Activated CD8-positive, alpha-beta T cell treated with anti-CD3 and anti-CD28 coated beads for 36 hours (primary cell): ENCODE measurements at regions not wholly inside any gene's neighbourhood (a gene's known extent, or its start where the extent isn't known, plus 50 kb on each side); places are given as distances from the start of the nearest gene placed in this dataset.

Source experiments
- ATAC-seq: fragments of 200-7000 bp; cut with Tn5 transposase; one replicate; pipeline ENCODE4 v1.10.0; 2021; ENCODE audit warnings: mild to moderate bottlenecking, moderate library complexity
- CTCF ChIA-PET: fragments of 350-600 bp; sonication (Branson Sonifier 250); formaldehyde crosslinking; loops from one replicate; lab custom pipeline; 2021; ENCODE audit warnings: antibody characterized with exemption; lab: Charles Lee
- POLR2A ChIA-PET: fragments of 350-600 bp; sonication (Branson Sonifier 250); formaldehyde crosslinking; loops from one replicate; lab custom pipeline; 2021; ENCODE audit warnings: antibody characterized with exemption; lab: Charles Lee
- DNase-seq: peaks from one replicate; pipeline ENCODE4 v3.0.0-alpha.2; 2020
- H3K27ac Mint-ChIP-seq: one replicate; pipeline ENCODE4 v1.8.0; 2021; ENCODE audit warnings: mild to moderate bottlenecking, mixed read lengths
- H3K27me3 Mint-ChIP-seq: one replicate; pipeline ENCODE4 v1.8.0; 2021; ENCODE audit warnings: mixed read lengths
- H3K36me3 Mint-ChIP-seq: one replicate; pipeline ENCODE4 v1.8.0; 2021; ENCODE audit warnings: low read depth, mixed read lengths
- H3K4me1 Mint-ChIP-seq: one replicate; pipeline ENCODE4 v1.8.0; 2021; ENCODE audit warnings: low read depth, mixed read lengths
- H3K4me3 Mint-ChIP-seq: one replicate; pipeline ENCODE4 v1.8.0; 2021; ENCODE audit warnings: mild to moderate bottlenecking, moderate library complexity, mixed read lengths
- H3K9me3 Mint-ChIP-seq: one replicate; pipeline ENCODE4 v1.8.0; 2021; ENCODE audit warnings: mixed read lengths
- CTCF ChIP-seq: fragments of 200-600 bp; IDR thresholded peaks from one replicate; pipeline ENCODE4 v1.8.0; 2022; ENCODE audit warnings: antibody characterized with exemption, mild to moderate bottlenecking
- intact Hi-C: fragments of 100-400 bp; cut with micrococcal nuclease; formaldehyde crosslinking; loops from one replicate; pipeline ENCODE4 v1.10.0; 2022

GRCh38 chr5:3355126-3355525, 240.5 kb upstream of the IRX1 start:
- DNase-seq (no peak), ATAC-seq (no peak)
- ChIA-PET CTCF (no interaction called here), POLR2A (no interaction called here)
- Mint-ChIP-seq H3K4me1 (no peaks in the 10 kb centered on the region), H3K9me3 (no peaks in the 10 kb centered on the region), H3K36me3 (no peaks in the 10 kb centered on the region), H3K4me3 (no peak overlapping the region), H3K27me3 (no peaks in the 10 kb centered on the region), H3K27ac (no peak overlapping the region)
- intact Hi-C loops, result no loop called here
- TF ChIP-seq CTCF, result no peak

- H3K9me3 Mint-ChIP-seq, result no peaks in the 10 kb centered on the region
- DNase-seq (no peak), ATAC-seq (no peak)
- no peaks in the 10 kb centered on the region for H3K36me3 Mint-ChIP-seq
- ChIA-PET POLR2A (no interaction called here), CTCF (no interaction called here)
- intact Hi-C loops, result no loop called here
- no peaks in the 10 kb centered on the region for H3K4me1 Mint-ChIP-seq
- no peaks in the 10 kb centered on the region for H3K27me3 Mint-ChIP-seq
- H3K27ac Mint-ChIP-seq, result no peak overlapping the region
- no peak overlapping the region for H3K4me3 Mint-ChIP-seq
- TF ChIP-seq CTCF, result no peak
Measured at GRCh38 chr5:3354606-3355005, 241.0 kb upstream of the IRX1 start.

GRCh38 chr5:3353561-3353960, 242.1 kb upstream of the IRX1 start:
- no peak for TF ChIP-seq CTCF
- H3K27ac Mint-ChIP-seq, result no peak overlapping the region

GRCh38 chr5:3352711-3353110, 242.9 kb upstream of the IRX1 start:
- POLR2A ChIA-PET, result no interaction called here
- Mint-ChIP-seq H3K36me3 (no peaks in the 10 kb centered on the region), H3K4me1 (no peaks in the 10 kb centered on the region), H3K27me3 (no peaks in the 10 kb centered on the region), H3K27ac (no peak overlapping the region), H3K9me3 (no peaks in the 10 kb centered on the region), H3K4me3 (no peak overlapping the region)
- intact Hi-C loops, result no loop called here
- ATAC-seq, result no peak
- no peak for DNase-seq
- CTCF ChIA-PET, result no interaction called here
- no peak for TF ChIP-seq CTCF

More at GRCh38 chr5:3353561-3353960, 242.1 kb upstream of the IRX1 start:
- H3K9me3 Mint-ChIP-seq, result no peaks in the 10 kb centered on the region
- DNase-seq (no peak), ATAC-seq (no peak)
- H3K36me3 Mint-ChIP-seq, result no peaks in the 10 kb centered on the region
- ChIA-PET CTCF (no interaction called here), POLR2A (no interaction called here)
- no peaks in the 10 kb centered on the region for H3K4me1 Mint-ChIP-seq
- H3K4me3 Mint-ChIP-seq, result no peak overlapping the region
- intact Hi-C loops, result no loop called here
- no peaks in the 10 kb centered on the region for H3K27me3 Mint-ChIP-seq

GRCh38 chr5:3351581-3352442, 243.8 kb upstream of the IRX1 start:
- ChIA-PET POLR2A (no interaction called here), CTCF (no interaction called here)
- H3K27me3 Mint-ChIP-seq, result no peaks in the 10 kb centered on the region
- no peak overlapping the region for H3K4me3 Mint-ChIP-seq
- intact Hi-C loops, result no loop called here
- no peaks in the 10 kb centered on the region for H3K36me3 Mint-ChIP-seq
- no peak overlapping the region for H3K27ac Mint-ChIP-seq
- ATAC-seq (no peak), DNase-seq (no peak)
- no peak for TF ChIP-seq CTCF
- no peaks in the 10 kb centered on the region for H3K9me3 Mint-ChIP-seq
- H3K4me1 Mint-ChIP-seq, result no peaks in the 10 kb centered on the region
